Sciatic nerve (tissue), 2 donors: ENCODE measurements at regions not wholly inside any gene's neighbourhood (a gene's known extent, or its start where the extent isn't known, plus 50 kb on each side); places are given as distances from the start of the nearest gene placed in this dataset.
A peak's percentile ranks its signal among the peaks of the same experiment; 100 is the strongest.
"Not testable (repeated sequence)": the region's sequence is repeated elsewhere in the genome, so short reads cannot be mapped to it uniquely, and the experiment has no call there.

Source experiments
- ATAC-seq: fragments of 200-7000 bp; cut with Tn5 transposase; one replicate; pipeline ENCODE4 v1.9.1; 2020; ENCODE audit warnings: mild to moderate bottlenecking, moderate library complexity
- DNase-seq: peaks from one replicate; pipeline ENCODE4 v3.0.0-alpha.2; 2020; ENCODE audit warnings: low spot score
- intact Hi-C: fragments of 100-400 bp; cut with DNase I; formaldehyde crosslinking; loops from one replicate; pipeline ENCODE4 v1.14.2; 2022
- donor health status: DM: no; HTN: no; CAD: no.
- donor health status: DM: no; HTN: no; CAD: no.

DNA sequence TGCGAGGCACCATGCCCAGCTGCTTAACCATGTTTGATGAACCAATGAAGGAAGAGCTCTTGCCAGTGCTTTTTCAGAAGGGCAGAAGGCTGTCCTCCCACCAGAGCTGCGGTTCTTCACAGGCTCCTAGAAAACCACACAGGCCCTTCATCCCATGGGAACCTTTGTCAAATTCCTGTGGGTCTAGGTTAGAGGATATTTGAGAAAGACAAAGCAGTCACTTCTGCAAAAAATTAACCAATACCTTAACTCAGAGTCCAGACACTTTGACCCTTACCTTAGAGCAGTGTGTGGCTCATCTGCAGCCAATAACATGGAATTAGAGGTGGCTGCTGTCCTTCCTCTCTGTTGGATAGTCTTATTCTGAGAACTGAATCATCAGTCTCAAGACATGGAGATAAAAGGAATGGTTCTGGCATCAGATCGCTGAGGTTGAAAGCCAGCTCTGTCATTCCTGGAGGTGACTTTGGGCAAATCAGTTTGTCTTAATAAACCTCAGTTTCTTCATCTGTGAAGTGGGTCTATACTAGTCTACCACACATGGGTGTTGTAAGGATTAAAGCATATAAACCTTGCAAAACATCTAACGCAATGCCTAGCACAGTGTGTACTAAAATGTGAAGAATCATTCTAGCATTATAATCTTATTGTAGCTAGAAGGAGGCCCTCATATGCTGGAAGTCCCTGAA is 65.1 kb upstream of the PIP4K2A start:
- ATAC-seq (peak; percentile 30), DNase-seq (no peak)
- intact Hi-C loops: no loop called here

DNA sequence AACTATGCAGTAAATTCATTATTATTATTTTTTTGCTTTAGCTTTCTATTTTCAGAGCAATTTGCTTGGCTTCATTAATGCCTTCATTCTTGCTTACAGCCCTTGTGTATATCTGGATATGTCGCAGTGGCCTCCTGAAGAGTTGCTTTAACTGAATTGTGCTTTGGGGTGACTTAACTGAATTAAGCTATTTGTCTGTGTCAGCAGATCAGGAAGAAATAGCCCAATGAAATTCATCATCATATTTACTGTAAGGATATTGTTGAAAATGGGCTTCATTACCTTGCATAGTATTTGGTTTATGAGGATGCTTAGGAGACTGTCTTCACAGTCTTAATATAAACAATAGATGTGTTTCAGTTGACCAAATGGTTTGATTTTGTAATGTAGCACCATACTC is 59.7 kb upstream of the PIP4K2A start:
- ATAC-seq (no peak), DNase-seq (no peak)
- intact Hi-C loops: no loop called here

DNA sequence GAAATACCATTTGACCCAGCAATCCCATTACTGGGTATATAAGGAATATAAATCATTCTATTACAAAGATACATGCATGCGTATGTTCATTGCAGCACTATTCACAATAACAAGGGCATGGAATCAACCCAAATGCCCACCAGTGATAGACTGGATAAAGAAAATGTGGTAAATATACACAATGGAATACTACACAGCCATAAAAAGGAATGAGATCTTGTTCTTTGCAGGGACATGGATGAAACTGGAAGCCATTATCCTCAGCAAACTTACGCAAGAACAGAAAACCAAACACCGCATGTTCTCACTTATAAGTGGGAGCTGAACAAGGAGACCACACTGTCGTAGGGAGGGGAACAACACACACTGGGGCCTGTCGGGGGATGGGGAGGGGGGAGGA is 57.3 kb upstream of the PIP4K2A start:
- ATAC-seq, intact Hi-C loops, DNase-seq: not testable (repeated sequence)

DNA sequence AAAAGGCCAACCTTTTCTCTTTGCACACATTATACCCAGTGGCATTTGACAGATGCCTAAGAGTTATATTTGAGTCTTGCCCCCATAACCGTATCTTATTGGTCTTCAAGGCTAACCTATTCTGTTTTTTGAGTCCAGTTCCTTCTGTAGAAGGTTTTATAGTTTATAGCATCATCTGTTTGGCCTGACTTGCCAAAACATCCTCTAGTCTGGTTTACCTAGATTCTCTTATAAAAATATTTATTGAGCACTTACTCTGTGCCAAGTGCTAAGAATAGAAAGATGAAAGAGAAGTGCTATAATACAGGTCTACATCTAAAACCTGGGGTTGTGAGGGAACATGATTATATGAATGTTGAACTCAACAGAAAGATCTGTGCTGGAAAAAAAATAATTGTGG is 55.9 kb upstream of the PIP4K2A start:
- intact Hi-C loops: no loop called here
- no peak for ATAC-seq
- DNase-seq: no peak

DNA sequence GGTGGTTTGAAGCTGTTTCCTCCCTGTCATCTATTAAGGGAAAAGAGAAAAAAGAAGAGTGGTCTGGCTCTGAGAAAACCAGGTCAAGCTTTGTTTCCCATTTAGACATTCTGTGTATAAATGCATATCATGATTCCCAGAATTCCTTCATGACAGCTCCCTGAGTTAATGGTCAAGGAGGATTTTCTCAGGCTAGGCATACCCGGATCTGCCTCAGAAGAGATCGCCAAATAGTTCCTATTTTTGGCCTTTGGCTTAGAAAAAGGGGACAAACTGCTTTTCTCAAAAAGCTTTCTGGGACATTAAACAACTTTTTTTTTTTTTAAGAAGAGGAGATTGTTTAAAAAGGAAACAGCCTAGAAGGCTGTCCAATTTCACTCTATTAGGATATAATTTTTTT is 53.5 kb upstream of the PIP4K2A start:
- intact Hi-C loops: no loop called here
- no peak for ATAC-seq
- DNase-seq: no peak

DNA sequence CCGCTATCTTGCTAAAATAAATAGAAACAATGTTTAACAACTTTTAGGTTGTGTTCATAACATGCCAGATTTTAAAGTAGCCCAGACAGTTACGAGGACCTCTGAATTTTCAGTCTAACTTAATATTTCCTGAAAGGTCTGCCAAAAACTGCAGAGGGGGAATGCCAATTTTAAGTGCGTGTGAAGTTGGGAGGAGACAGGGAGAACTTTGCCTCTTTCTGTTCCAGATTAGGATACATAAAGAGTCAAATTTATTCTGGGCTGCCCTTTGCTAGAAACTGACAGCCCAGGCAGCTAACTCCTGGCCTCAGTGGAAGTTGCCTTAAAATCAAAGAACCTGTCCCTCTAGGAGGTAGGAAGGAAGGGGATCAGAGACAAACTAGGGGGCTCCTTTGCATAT is 52.3 kb upstream of the PIP4K2A start:
- intact Hi-C loops: no loop called here
- ATAC-seq: peak; percentile 36
- DNase-seq: no peak

DNA sequence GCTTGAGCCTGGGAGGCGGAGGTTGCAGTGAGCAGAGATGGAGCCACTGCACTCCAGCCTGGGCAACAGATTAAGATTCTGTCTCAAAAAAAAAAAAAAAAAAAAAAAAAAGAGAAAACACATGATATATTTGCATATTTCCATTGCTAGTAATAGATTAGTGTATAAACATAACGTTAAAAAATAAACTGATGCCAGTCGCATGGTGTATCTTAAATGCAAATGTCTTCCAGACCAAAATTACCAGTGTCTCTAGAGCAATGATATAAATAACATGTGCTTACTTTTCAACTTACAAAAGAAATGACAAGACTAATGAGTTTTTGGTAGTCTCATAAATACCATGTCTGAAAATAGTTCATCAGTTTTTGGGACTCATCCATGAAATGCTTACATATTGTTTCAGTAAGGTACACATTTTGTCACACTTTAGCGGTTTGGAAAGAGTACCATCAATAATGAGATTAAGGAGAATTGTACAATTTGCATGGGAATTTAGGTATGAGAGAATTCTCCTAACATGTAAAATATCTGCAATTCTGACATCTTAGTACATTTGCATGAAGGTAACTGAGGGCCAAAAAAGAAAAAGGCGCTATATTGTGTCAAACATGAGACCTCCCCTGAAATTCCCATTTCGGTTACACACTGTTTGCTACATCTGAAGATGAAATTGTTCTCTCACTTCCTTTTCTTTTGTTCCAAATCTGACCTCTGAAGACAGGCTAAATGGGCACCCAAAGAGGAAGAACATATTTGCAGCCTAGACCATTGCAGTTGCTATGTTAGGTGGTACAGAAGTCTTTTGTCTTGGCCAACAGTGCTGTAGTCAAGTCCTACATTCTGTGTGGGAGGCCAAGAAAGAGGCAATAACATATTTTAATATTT is 51.5 kb upstream of the PIP4K2A start:
- ATAC-seq: peak; percentile 47
- DNase-seq: no peak
- intact Hi-C loops: no loop called here

DNA sequence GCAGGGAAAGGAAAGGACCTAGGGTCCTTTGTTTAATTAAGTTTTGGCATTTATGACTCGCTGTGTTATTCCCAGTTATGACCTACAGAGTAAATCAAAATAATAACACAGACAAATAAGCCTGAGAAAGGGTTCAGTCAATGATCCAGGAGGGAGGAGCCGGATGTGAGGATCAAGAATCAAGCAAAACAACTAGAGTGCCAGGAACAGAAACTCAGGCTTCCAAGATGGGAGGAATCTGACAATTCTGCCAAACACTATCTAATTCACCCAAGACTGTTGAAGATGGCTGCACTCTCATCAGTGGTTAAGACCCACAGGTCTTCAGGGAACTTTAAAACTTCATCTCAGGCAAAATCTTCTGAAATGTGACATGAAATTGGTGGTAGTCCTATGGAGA is 50.3 kb upstream of the PIP4K2A start:
- ATAC-seq: peak; percentile 84
- DNase-seq: no peak
- intact Hi-C loops: no loop called here
